Neural cell (in vitro differentiated cells): ENCODE measurements at regions not wholly inside any gene's neighbourhood (a gene's known extent, or its start where the extent isn't known, plus 50 kb on each side); places are given as distances from the start of the nearest gene placed in this dataset.

ENCODE experiments used
- H2AFZ ChIP-seq: fragments of 200-600, 300-800 bp; sonication (generic), shearing (Covaris generic); 2 replicates; pipeline ENCODE4 v1.6.0; 2014; ENCODE audit warnings: low read depth, mild to moderate bottlenecking, antibody characterized with exemption, low read length, moderate library complexity
- H3F3A ChIP-seq: fragments of 200-600 bp; shearing (Covaris generic); 2 replicates; pipeline ENCODE4 v1.6.1; 2016; ENCODE audit warnings: mild to moderate bottlenecking, moderate library complexity, mixed read lengths, antibody characterized with exemption, low read length; ENCODE audit not compliant: insufficient read depth, poor library complexity, severe bottlenecking
- H3K27ac ChIP-seq: fragments of 200-600, 300-800 bp; sonication (generic), shearing (Covaris generic); 2 replicates; pipeline ENCODE4 v1.5.1; 2014; ENCODE audit warnings: mild to moderate bottlenecking, low read length, moderate library complexity
- H3K27me3 ChIP-seq: fragments of 300-800, 200-600 bp; sonication (generic), shearing (Covaris generic); 2 replicates; pipeline ENCODE4 v1.6.0; 2014; ENCODE audit warnings: mild to moderate bottlenecking, low read depth, low read length, moderate library complexity; ENCODE audit not compliant: insufficient read depth
- H3K36me3 ChIP-seq: fragments of 300-800, 200-600 bp; sonication (generic), shearing (Covaris generic); 2 replicates; pipeline ENCODE4 v1.5.1; 2014; ENCODE audit warnings: mild to moderate bottlenecking, antibody characterized with exemption, low read length, moderate library complexity; ENCODE audit not compliant: insufficient read depth
- H3K4me2 ChIP-seq: fragments of 300-800, 200-600 bp; sonication (generic), shearing (Covaris generic); 2 replicates; pipeline ENCODE4 v1.6.0; 2014; ENCODE audit warnings: mild to moderate bottlenecking, low read length
- H3K4me3 ChIP-seq: fragments of 300-800, 200-600 bp; sonication (generic), shearing (Covaris generic); 2 replicates; pipeline ENCODE4 v1.5.1; 2014; ENCODE audit warnings: mild to moderate bottlenecking, low read length, moderate library complexity
- H3K79me2 ChIP-seq: fragments of 200-600 bp; shearing (Covaris generic); replicated peaks from 2 replicates; pipeline ENCODE4 v1.6.0; 2014; ENCODE audit warnings: mild to moderate bottlenecking, low read length, moderate library complexity; ENCODE audit not compliant: insufficient read depth
- H3K9ac ChIP-seq: fragments of 300-800, 200-600 bp; sonication (generic), shearing (Covaris generic); 2 replicates; pipeline ENCODE4 v1.6.1; 2016; ENCODE audit warnings: mild to moderate bottlenecking, low read length, mixed read lengths
- H3K9me2 ChIP-seq: fragments of 200-600 bp; shearing (Covaris generic); 2 replicates; pipeline ENCODE4 v1.6.1; 2016; ENCODE audit warnings: mild to moderate bottlenecking, low read length, mixed read lengths; ENCODE audit not compliant: insufficient read depth
- H3K9me3 ChIP-seq: fragments of 200-600, 300-800 bp; sonication (generic), shearing (Covaris generic); 2 replicates; pipeline ENCODE4 v1.6.1; 2016; ENCODE audit warnings: mild to moderate bottlenecking, mixed run types, low read length, moderate library complexity, mixed read lengths
- H4K20me1 ChIP-seq: fragments of 200-600 bp; shearing (Covaris generic); 2 replicates; pipeline ENCODE4 v1.6.1; 2016; ENCODE audit warnings: mild to moderate bottlenecking, mixed run types; ENCODE audit not compliant: insufficient read depth
- CTCF ChIP-seq: fragments of 450-650 bp; IDR thresholded peaks from 2 replicates; pipeline ENCODE4 v1.5.1; 2014; ENCODE audit warnings: antibody characterized with exemption, mild to moderate bottlenecking, moderate library complexity; ENCODE audit not compliant: poor library complexity, severe bottlenecking
- EP300 ChIP-seq: fragments of 450-650 bp; conservative IDR thresholded peaks from 2 replicates; pipeline ENCODE4 v1.6.1; 2014; ENCODE audit warnings: antibody characterized with exemption, mild to moderate bottlenecking, moderate library complexity; ENCODE audit not compliant: poor library complexity, severe bottlenecking
- EZH2 ChIP-seq: fragments of 200-600, 300-800 bp; shearing (Covaris generic), sonication (generic); IDR thresholded peaks from 2 replicates; pipeline ENCODE4 v1.6.1; 2014; ENCODE audit warnings: antibody characterized with exemption, low read length, borderline replicate concordance, mild to moderate bottlenecking; ENCODE audit not compliant: insufficient read depth, poor library complexity, severe bottlenecking
- MXI1 ChIP-seq: fragments of 450-650 bp; conservative IDR thresholded peaks from 2 replicates; pipeline ENCODE4 v1.6.1; 2014; ENCODE audit warnings: antibody characterized with exemption, mild to moderate bottlenecking; ENCODE audit not compliant: poor library complexity, severe bottlenecking
- POLR2AphosphoS5 ChIP-seq: IDR thresholded peaks from 2 replicates; pipeline ENCODE4 v1.6.1; 2012
- RAD21 ChIP-seq: fragments of 450-650 bp; conservative IDR thresholded peaks from 2 replicates; pipeline ENCODE4 v1.6.1; 2014; ENCODE audit warnings: antibody characterized with exemption, mild to moderate bottlenecking, moderate library complexity
- REST ChIP-seq: IDR thresholded peaks from 2 replicates; pipeline ENCODE4 v1.6.1; 2012; ENCODE audit warnings: borderline replicate concordance
- SMC3 ChIP-seq: fragments of 450-650 bp; conservative IDR thresholded peaks from 2 replicates; pipeline ENCODE4 v1.6.1; 2014; ENCODE audit warnings: antibody characterized with exemption, mild to moderate bottlenecking, moderate library complexity; ENCODE audit not compliant: poor library complexity
- TAF1 ChIP-seq: IDR thresholded peaks from 2 replicates; pipeline ENCODE4 v1.6.1; 2012; ENCODE audit warnings: low read depth

GRCh38 chr7:84876061-84876821 lies 310.6 kb downstream of the SEMA3D start:
- Histone ChIP-seq H3K36me3 (no peaks in the 10 kb centered on the region), H3K9me2 (no peaks in the 10 kb centered on the region), H3F3A (no peaks in the 10 kb centered on the region), H4K20me1 (no peaks in the 10 kb centered on the region), H3K27ac (no peak overlapping the region), H3K79me2 (no peaks in the 10 kb centered on the region), H3K4me3 (no peak overlapping the region), H3K4me2 (no peak overlapping the region), H3K27me3 (no peaks in the 10 kb centered on the region), H2AFZ (no peak overlapping the region), H3K9ac (no peak overlapping the region), H3K9me3 (no peaks in the 10 kb centered on the region)
- no peak for TF ChIP-seq CTCF
- no peak for TF ChIP-seq RAD21
- no peak for TF ChIP-seq POLR2AphosphoS5
- TF ChIP-seq TAF1, result no peak
- TF ChIP-seq MXI1, result no peak
- no peak for TF ChIP-seq EZH2
- no peak for TF ChIP-seq EP300
- TF ChIP-seq SMC3, result no peak
- TF ChIP-seq REST, result no peak

GRCh38 chr7:84865560-84865959 lies 321.3 kb downstream of the SEMA3D start:
- Histone ChIP-seq H2AFZ (no peak overlapping the region), H3K79me2 (no peaks in the 10 kb centered on the region), H3K9me2 (no peaks in the 10 kb centered on the region), H3K9me3 (no peaks in the 10 kb centered on the region), H4K20me1 (no peaks in the 10 kb centered on the region), H3K9ac (no peak overlapping the region), H3K4me2 (no peak overlapping the region), H3K27me3 (no peaks in the 10 kb centered on the region), H3K4me3 (no peak overlapping the region), H3F3A (no peaks in the 10 kb centered on the region), H3K36me3 (no peaks in the 10 kb centered on the region), H3K27ac (no peak overlapping the region)
- TF ChIP-seq REST (no peak), POLR2AphosphoS5 (no peak), RAD21 (no peak), CTCF (no peak), EP300 (no peak), MXI1 (no peak), TAF1 (no peak), SMC3 (no peak), EZH2 (no peak)
